SK-N-SH (cell line): ENCODE measurements at regions not wholly inside any gene's neighbourhood (a gene's known extent, or its start where the extent isn't known, plus 50 kb on each side); places are given as distances from the start of the nearest gene placed in this dataset.

Experiments used
- CTCF ChIP-seq: fragments of 200-600 bp; sonication (generic); IDR thresholded peaks from 2 replicates; pipeline ENCODE4 v1.6.1; 2017; ENCODE audit warnings: antibody characterized with exemption, mild to moderate bottlenecking, moderate library complexity
- EP300 ChIP-seq, 2 experiments: IDR thresholded peaks; 2 replicates each; pipeline versions ENCODE4 v1.4.0 to v1.6.1; 2012; ENCODE audit warnings: borderline replicate concordance in 1 of 2, low read depth in 1 of 2, low read length in 1 of 2
- EZH2phosphoT487 ChIP-seq: fragments of 200-600 bp; sonication (generic); IDR thresholded peaks from 2 replicates; pipeline ENCODE4 v1.6.1; 2017; ENCODE audit warnings: low read depth, mixed run types, mild to moderate bottlenecking, antibody characterized with exemption, moderate library complexity, borderline replicate concordance
- FOXM1 ChIP-seq: IDR thresholded peaks from 2 replicates; pipeline ENCODE4 v1.4.0; 2012; ENCODE audit warnings: low read depth, mild to moderate bottlenecking
- NFIC ChIP-seq: IDR thresholded peaks from 2 replicates; pipeline ENCODE4 v1.4.0; 2012; ENCODE audit warnings: borderline replicate concordance
- POLR2AphosphoS5 ChIP-seq: IDR thresholded peaks from 2 replicates; pipeline ENCODE4 v1.6.1; 2012; ENCODE audit warnings: low read depth, low read length
- RAD21 ChIP-seq: IDR thresholded peaks from 2 replicates; pipeline ENCODE4 v1.6.1; 2012; ENCODE audit warnings: mild to moderate bottlenecking, low read length
- RXRA ChIP-seq: IDR thresholded peaks from 2 replicates; pipeline ENCODE4 v1.4.0; 2012; ENCODE audit warnings: low read depth, mild to moderate bottlenecking, borderline replicate concordance
- TAF1 ChIP-seq: IDR thresholded peaks from 2 replicates; pipeline ENCODE4 v1.6.1; 2012; ENCODE audit warnings: low read depth, mild to moderate bottlenecking, low read length, moderate library complexity, borderline replicate concordance
- USF2 ChIP-seq: fragments of 150-350 bp; IDR thresholded peaks from 2 replicates; pipeline ENCODE4 v1.6.1; 2017; ENCODE audit warnings: antibody characterized with exemption, low read length, low read depth, borderline replicate concordance

GRCh38 chr11:15761235-15761634, 595.1 kb downstream of the SOX6 start:
- TF ChIP-seq CTCF (no peak), EP300 (IDR thresholded peaks at IDR 0.05; ENCODE audit: borderline replicate concordance in 1 of 2, low read depth in 1 of 2, low read length in 1 of 2) (no peak), NFIC (no peak), RAD21 (no peak), FOXM1 (no peak), POLR2AphosphoS5 (no peak), EZH2phosphoT487 (no peak), TAF1 (no peak), RXRA (no peak), USF2 (no peak)
